GM18861 (cell line): ENCODE measurements at regions not wholly inside any gene's neighbourhood (a gene's known extent, or its start where the extent isn't known, plus 50 kb on each side); places are given as distances from the start of the nearest gene placed in this dataset.
"Not testable (repeated sequence)": the region's sequence is repeated elsewhere in the genome, so short reads cannot be mapped to it uniquely, and the experiment has no call there.

ENCODE experiments used
- ATAC-seq: cut with Tn5 transposase; IDR thresholded peaks from one replicate; pipeline ENCODE4 v1.9.1; 2021; ENCODE audit not compliant: unreplicated experiment

DNA sequence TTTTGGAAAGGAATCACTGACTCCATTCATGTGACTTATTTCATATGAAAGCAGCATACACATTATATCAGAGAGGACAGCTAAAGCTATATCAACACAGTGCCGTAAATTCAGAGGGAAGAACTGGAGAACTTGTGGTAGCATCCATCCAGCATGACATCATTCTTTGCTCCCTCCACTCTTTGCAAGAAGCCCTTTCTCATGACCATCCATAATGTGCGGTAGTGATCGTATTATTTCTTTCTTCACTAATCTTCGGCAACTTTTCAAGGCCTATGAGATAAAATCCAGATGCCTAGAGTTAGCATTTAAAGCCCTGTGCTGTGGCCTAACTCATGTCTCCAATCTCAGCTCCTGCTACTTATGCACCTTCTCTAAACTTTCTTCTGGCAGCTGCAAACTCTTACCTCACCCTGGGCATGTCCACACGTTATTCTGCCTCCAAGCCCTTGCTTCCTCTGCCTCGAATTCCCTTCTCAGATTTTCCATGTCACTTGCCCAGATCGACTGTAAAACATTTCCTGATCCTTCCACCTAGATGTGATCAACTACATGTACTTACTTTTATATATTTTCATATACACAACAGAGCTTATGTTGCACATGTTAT, 307.3 kb upstream of the SGCD start:
- ATAC-seq, result no peak

- no peak for ATAC-seq
Measured at GRCh38 chr5:156020647-156021046, 306.3 kb upstream of the SGCD start.

GRCh38 chr5:156021866-156022265, 305.1 kb upstream of the SGCD start:
- ATAC-seq, result no peak

DNA sequence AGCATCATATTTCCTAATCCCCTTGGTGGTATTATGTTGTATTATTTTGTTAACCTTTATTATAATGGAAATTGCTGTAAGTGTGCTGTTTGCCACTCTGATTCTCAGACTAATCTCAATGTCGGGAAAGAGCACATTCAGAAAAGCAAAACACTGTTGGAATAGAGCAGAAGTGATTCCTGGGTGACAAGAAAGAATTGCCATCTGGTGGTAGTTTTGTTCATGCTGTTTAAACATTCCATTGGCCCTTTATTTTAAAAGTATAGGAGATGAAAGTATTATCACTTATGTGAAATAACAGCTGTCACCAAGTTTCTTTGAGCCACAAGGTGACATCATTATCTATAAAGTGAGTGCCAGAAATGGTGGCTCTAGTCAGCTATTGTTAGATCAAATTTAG, 301.3 kb upstream of the SGCD start:
- no peak for ATAC-seq

DNA sequence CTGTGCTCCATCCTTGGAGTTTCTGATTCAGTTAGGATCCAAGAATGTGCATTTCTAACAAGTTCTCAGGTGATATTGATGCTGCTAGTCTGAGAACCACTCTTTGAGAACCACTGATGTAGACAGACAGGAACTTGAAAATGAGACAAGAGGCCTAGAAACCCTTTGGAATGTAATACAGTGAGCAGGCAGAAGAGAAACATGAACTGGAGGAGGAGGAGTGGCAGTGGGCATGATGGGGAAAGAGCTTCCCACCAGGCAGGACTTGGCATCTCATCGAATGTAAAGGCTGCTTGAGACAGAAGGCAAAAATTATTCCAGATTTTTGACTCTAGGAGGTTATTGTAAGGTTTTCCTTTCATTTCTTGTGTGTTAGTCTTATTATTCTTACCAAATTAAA, 295.8 kb upstream of the SGCD start:
- no peak for ATAC-seq

- no peak for ATAC-seq
Measured at GRCh38 chr5:156036640-156037039, 290.3 kb upstream of the SGCD start.

- ATAC-seq, result no peak
Measured at GRCh38 chr5:156037151-156037909, 289.6 kb upstream of the SGCD start.

- ATAC-seq, result no peak
Measured at GRCh38 chr5:156042726-156043125, 284.2 kb upstream of the SGCD start.

DNA sequence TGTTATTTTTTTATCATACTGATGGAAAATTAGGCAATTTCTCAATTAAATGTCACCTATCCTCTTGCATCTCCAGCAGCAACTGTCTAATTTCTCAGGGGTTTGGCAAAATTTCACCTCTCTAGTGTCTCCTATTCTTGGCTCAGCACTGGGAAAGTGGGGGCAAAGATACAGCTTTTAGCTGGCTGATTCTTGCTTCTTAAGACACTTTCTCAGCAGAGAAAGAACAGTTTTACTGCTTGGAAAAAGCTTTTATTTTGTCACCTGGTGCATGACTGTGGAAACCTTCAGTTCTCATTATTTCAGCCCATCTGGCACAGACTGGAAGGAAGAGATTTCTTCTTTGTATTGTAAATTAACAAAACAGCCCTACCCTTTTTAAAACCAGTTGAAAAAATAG, 283.6 kb upstream of the SGCD start:
- ATAC-seq, result no peak

- no peak for ATAC-seq
Measured at GRCh38 chr5:156051972-156052371, 275.0 kb upstream of the SGCD start.

DNA sequence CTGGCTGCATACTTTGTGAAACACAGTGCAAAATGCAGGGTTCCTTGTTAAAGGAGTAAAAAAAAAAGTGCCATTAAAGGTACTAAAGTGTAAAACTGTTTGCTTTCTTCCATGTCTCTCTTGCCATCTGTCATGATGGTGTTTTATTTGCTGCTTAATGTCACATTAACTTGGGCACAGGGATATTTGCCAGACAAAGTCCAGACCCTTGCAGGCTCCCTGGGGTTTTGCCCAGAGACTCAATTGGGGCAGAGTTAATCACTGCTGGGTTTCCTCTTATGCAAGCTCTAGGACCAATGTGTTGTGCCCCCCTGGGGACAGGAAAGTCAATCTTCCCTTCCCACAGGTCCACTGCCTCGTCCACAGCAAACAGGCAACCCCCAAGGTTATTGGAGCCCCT, 274.3 kb upstream of the SGCD start:
- no peak for ATAC-seq

DNA sequence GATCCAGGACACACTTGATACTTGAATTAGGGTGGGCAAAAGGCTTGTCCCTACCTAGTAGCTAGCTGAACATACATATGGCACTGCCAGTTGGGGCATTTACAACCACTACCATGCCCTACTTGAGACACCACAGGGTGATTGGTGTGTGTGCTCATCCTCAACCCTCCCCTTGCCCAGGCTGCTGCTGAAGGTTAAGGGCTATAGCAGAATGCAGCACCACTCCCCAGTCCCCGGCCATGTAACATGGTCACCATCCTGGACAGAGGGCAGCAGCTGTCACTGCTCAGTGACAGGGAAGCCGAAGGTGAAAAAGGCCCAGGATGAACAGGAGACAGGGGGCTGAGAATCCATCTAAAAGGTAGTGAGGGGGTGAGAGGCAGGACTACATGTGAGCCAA, 273.9 kb upstream of the SGCD start:
- ATAC-seq, result no peak

GRCh38 chr5:156076912-156077311, 250.1 kb upstream of the SGCD start:
- no peak for ATAC-seq

GRCh38 chr5:156087577-156088110, 239.3 kb upstream of the SGCD start:
- ATAC-seq, result no peak

DNA sequence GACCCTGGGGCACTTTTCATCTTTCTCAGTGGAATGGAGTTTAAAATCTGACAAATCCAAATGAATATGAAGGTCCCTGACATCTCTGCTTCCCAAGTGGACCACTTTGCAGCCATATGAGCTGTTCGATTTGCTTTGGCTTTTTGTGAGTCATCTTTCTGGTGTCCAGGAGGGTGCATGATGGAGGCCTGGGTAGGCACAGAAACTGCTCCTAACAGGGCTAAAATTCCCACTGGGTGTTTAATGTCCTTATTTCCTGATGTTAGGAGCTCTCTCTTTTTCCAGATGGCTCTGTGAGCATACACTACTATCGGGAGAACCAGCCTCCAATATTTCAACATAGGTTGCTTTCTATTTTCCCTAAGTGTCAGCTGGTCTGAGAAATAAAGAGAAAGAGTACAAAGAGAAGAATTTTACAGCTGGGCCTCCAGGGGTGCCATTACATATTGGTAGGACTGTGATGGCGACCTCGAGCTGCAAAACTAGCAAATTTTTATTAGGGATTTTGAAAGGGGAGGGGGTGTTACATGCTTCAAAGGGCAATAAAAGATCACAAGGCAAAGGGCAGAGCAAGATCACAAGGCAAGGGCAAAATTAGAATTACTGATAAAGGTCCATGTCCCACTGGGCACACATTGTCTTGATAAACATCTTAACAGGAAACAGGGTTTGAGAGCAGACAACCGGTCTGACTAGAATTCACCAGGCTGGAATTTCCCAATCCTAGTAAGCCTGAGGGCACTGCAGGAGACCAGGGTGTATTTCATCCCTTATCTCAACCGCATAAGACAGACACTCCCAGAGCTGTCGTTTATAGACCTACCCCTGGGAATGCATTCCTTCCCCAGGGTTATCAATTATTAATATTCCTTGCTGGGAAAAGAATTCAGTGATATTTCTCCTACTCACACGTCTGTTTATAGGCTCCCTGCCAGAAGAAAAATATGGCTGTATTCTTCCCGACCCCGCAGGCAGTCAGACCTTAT, 236.7 kb upstream of the SGCD start:
- ATAC-seq, result not testable (repeated sequence)

DNA sequence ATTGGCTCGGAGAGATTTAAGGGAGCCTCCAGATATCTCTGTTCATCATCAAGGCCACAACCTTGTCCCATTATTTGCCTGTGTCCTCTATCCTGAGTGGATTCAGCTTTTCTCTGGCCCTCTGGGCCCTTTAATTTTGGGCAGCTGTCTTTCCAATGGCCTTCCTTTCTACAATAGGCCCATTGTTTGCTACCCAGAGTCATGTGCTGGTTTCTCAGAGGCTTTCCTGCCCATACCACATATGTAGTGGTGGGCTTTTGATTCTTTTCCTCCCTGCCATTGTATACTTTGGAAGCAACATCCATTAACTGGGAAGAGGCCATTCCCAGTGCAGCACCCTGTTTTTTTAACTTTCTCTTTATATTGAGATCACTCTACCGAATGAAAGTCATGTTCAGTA, 233.9 kb upstream of the SGCD start:
- no peak for ATAC-seq

GRCh38 chr5:156094001-156094400, 233.0 kb upstream of the SGCD start:
- no peak for ATAC-seq

DNA sequence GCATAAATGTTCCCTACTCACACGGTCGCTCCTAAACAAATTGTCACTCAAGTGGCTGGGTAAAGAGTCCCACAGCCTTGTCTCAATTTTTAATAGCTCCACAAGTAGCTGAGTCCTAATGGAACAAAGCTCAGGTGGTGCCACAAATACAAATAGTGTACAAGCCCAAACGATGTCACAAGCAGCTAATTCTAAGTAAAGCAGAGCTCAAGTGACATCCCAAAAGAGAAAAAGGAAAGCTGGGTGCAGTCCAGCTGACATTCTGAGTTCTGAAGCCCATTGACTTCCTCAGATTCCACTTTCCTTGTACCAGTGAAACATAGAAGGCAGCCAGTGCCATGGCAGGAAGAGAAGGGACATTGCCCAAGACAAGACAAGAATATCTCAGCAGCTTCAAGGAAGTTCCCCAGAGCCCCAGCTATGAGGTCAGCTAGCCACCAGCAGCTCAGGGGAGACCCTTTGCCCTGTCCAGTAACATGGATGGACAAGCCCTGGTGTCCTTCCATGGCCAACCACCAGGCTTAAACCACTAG, 231.2 kb upstream of the SGCD start:
- ATAC-seq, result no peak

GRCh38 chr5:156096259-156096658, 230.7 kb upstream of the SGCD start:
- ATAC-seq, result no peak

DNA sequence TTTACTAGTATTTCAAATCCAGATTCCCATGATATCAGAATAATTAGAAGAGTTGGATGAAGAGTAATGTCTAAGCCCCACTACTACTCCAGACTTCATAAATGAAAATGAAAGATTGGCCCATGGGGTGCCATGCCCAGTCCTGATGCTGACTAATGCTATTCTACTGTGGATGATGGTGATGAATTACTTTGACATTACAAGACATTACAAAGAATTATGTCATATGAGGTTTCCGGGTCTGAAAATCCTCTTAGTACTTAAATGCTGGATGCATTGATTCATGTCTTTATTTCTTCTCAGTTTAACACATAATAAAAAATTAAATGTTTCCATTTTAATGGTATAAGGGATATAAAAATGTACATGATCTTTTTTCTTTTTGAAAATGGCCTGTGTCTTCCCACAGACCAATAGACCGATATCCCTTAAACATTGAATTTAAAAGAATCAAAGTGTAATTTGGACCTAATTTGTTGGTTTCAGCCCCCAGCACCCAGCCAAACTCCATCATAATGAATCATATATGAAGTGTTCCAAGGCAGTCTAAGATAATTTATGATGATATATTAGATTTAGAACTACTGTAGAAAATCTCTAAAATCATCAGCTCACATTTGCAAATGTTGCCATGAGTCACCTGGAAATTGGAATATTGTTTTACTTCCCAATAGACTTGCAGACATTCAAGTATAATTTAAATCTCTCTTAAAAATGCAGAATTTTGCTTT, 223.6 kb upstream of the SGCD start:
- no peak for ATAC-seq
